ENCODE measurements at regions not wholly inside any gene's neighbourhood (a gene's known extent, or its start where the extent isn't known, plus 50 kb on each side); places are given as distances from the start of the nearest gene placed in this dataset.

GRCh38 chr2:16899958-16900357 lies 234.3 kb upstream of the CYRIA start:
- H3K4me1 ChIP-seq (replicated peaks): no peaks in the 10 kb centered on the region
- H3K36me3 ChIP-seq: no peaks in the 10 kb centered on the region
- 55% methylated on average over 2 of the region's 2 CpGs for WGBS
- TF ChIP-seq CTCF (IDR thresholded peaks at IDR 0.05) (no peak), POLR2AphosphoS5 (IDR thresholded peaks at IDR 0.05) (no peak), POLR2A (IDR thresholded peaks at IDR 0.05) (no peak)
- no peak overlapping the region for H3K4me3 ChIP-seq
- no peak for DNase-seq (ENCODE audit: low spot score)
- intact Hi-C loops (cut with DNase I): no loop called here
- H3K9me3 ChIP-seq: no peaks in the 10 kb centered on the region
- H3K27me3 ChIP-seq (replicated peaks; ENCODE audit: insufficient read depth): no peaks in the 10 kb centered on the region
- no peak overlapping the region for H3K27ac ChIP-seq

GRCh38 chr2:16890081-16890480 lies 224.4 kb upstream of the CYRIA start:
- Histone ChIP-seq H3K4me3 (no peak overlapping the region), H3K36me3 (no peaks in the 10 kb centered on the region), H3K27ac (no peak overlapping the region), H3K27me3 (replicated peaks; ENCODE audit: insufficient read depth) (no peaks in the 10 kb centered on the region), H3K4me1 (replicated peaks) (no peaks in the 10 kb centered on the region), H3K9me3 (no peaks in the 10 kb centered on the region)
- 66% methylated on average over 4 of the region's 4 CpGs for WGBS
- no peak for DNase-seq (ENCODE audit: low spot score)
- no peak for TF ChIP-seq POLR2AphosphoS5 (IDR thresholded peaks at IDR 0.05)
- no peak for TF ChIP-seq CTCF (IDR thresholded peaks at IDR 0.05)
- no peak for TF ChIP-seq POLR2A (IDR thresholded peaks at IDR 0.05)
- intact Hi-C loops (cut with DNase I): no loop called here

- Histone ChIP-seq H3K36me3 (no peaks in the 10 kb centered on the region), H3K9me3 (no peaks in the 10 kb centered on the region), H3K4me3 (no peak overlapping the region), H3K27me3 (replicated peaks; ENCODE audit: insufficient read depth) (no peaks in the 10 kb centered on the region), H3K4me1 (replicated peaks) (no peaks in the 10 kb centered on the region), H3K27ac (no peak overlapping the region)
- 22% methylated on average over 1 of the region's 1 CpG for WGBS
- intact Hi-C loops (cut with DNase I): no loop called here
- TF ChIP-seq POLR2AphosphoS5 (IDR thresholded peaks at IDR 0.05) (no peak), POLR2A (IDR thresholded peaks at IDR 0.05) (no peak), CTCF (IDR thresholded peaks at IDR 0.05) (no peak)
- DNase-seq (ENCODE audit: low spot score): no peak
These were observed 219.4 kb upstream of the CYRIA start for GRCh38 chr2:16885027-16885426.

- 28% methylated on average over 3 of the region's 3 CpGs for WGBS
- Histone ChIP-seq H3K4me1 (replicated peaks) (no peaks in the 10 kb centered on the region), H3K9me3 (no peaks in the 10 kb centered on the region), H3K4me3 (no peak overlapping the region), H3K36me3 (no peaks in the 10 kb centered on the region), H3K27ac (no peak overlapping the region), H3K27me3 (replicated peaks; ENCODE audit: insufficient read depth) (no peaks in the 10 kb centered on the region)
- no peak for DNase-seq (ENCODE audit: low spot score)
- no peak for TF ChIP-seq POLR2AphosphoS5 (IDR thresholded peaks at IDR 0.05)
- intact Hi-C loops (cut with DNase I): no loop called here
These were observed 217.1 kb upstream of the CYRIA start for GRCh38 chr2:16882706-16883105.

GRCh38 chr2:16881122-16881521 lies 215.5 kb upstream of the CYRIA start:
- no peaks in the 10 kb centered on the region for H3K9me3 ChIP-seq
- no peak overlapping the region for H3K4me3 ChIP-seq
- intact Hi-C loops (cut with DNase I): no loop called here
- TF ChIP-seq POLR2A (IDR thresholded peaks at IDR 0.05) (no peak), POLR2AphosphoS5 (IDR thresholded peaks at IDR 0.05) (no peak), CTCF (IDR thresholded peaks at IDR 0.05) (no peak)
- no peak overlapping the region for H3K27ac ChIP-seq
- no peaks in the 10 kb centered on the region for H3K4me1 ChIP-seq (replicated peaks)
- no peak for DNase-seq (ENCODE audit: low spot score)
- H3K36me3 ChIP-seq: no peaks in the 10 kb centered on the region
- no peaks in the 10 kb centered on the region for H3K27me3 ChIP-seq (replicated peaks; ENCODE audit: insufficient read depth)

Data from prostate gland (tissue), 2 donors.